NT2/D1 (cell line): ENCODE measurements at regions not wholly inside any gene's neighbourhood (a gene's known extent, or its start where the extent isn't known, plus 50 kb on each side); places are given as distances from the start of the nearest gene placed in this dataset.
A peak's percentile ranks its signal among the peaks of the same experiment; 100 is the strongest.

Experiments used
- DNase-seq: peaks from one replicate; pipeline ENCODE4 v3.0.0-alpha.2; 2011; ENCODE audit warnings: low read depth, low spot score
- H3K27me3 ChIP-seq: 2 replicates; pipeline ENCODE4 v1.6.0; 2011; ENCODE audit warnings: mild to moderate bottlenecking; ENCODE audit not compliant: insufficient read length, insufficient read depth
- H3K36me3 ChIP-seq: 2 replicates; pipeline ENCODE4 v1.6.1; 2011; ENCODE audit warnings: mild to moderate bottlenecking, low read length, mixed read lengths; ENCODE audit not compliant: insufficient read depth, insufficient read length
- H3K4me1 ChIP-seq: 2 replicates; pipeline ENCODE4 v1.5.1; 2011; ENCODE audit not compliant: insufficient read depth, insufficient read length
- H3K4me3 ChIP-seq: 2 replicates; pipeline ENCODE4 v1.5.1; 2011; ENCODE audit warnings: low read depth; ENCODE audit not compliant: insufficient read length
- H3K9ac ChIP-seq: 2 replicates; pipeline ENCODE4 v1.6.0; 2011; ENCODE audit warnings: low read depth; ENCODE audit not compliant: insufficient read length
- H3K9me3 ChIP-seq: 2 replicates; pipeline ENCODE4 v1.5.1; 2011; ENCODE audit warnings: mild to moderate bottlenecking, low read length; ENCODE audit not compliant: insufficient read depth
- SUZ12 ChIP-seq: IDR thresholded peaks from 2 replicates; pipeline ENCODE4 v1.6.1; 2011; ENCODE audit not compliant: insufficient read length, insufficient read depth; ENCODE audit errors: extremely low read depth
- YY1 ChIP-seq: IDR thresholded peaks from 2 replicates; pipeline ENCODE4 v1.6.1; 2011; ENCODE audit not compliant: insufficient read length, insufficient read depth
- ZNF274 ChIP-seq: IDR thresholded peaks from 2 replicates; pipeline ENCODE4 v1.6.1; 2011; ENCODE audit warnings: mild to moderate bottlenecking, low read depth, low read length

- H3K36me3 ChIP-seq: no peaks in the 10 kb centered on the region
- TF ChIP-seq ZNF274 (no peak), YY1 (no peak), SUZ12 (no peak)
- peak; percentile 80 for DNase-seq
Measured at GRCh38 chr10:123614888-123615287, 51.3 kb upstream of the GPR26 start.

More at GRCh38 chr10:123614888-123615287, 51.3 kb upstream of the GPR26 start:
- no peak overlapping the region for H3K4me3 ChIP-seq
- no peaks in the 10 kb centered on the region for H3K9me3 ChIP-seq
- no peak overlapping the region for H3K9ac ChIP-seq
- no peaks in the 10 kb centered on the region for H3K4me1 ChIP-seq
- H3K27me3 ChIP-seq: peaks cover 2% of the 10 kb centered on the region
